HG02571 (cell line): ENCODE measurements at regions not wholly inside any gene's neighbourhood (a gene's known extent, or its start where the extent isn't known, plus 50 kb on each side); places are given as distances from the start of the nearest gene placed in this dataset.
A peak's percentile ranks its signal among the peaks of the same experiment; 100 is the strongest.
"Not testable (repeated sequence)": the region's sequence is repeated elsewhere in the genome, so short reads cannot be mapped to it uniquely, and the experiment has no call there.

Source experiments
- ATAC-seq: cut with Tn5 transposase; IDR thresholded peaks from one replicate; pipeline ENCODE4 v1.9.1; 2021; ENCODE audit warnings: mild to moderate bottlenecking, moderate library complexity; ENCODE audit not compliant: unreplicated experiment

GRCh38 chr4:179163147-179163546 lies 1720.9 kb upstream of the AGA start:
- no peak for ATAC-seq

GRCh38 chr4:179164267-179164999 lies 1722.2 kb upstream of the AGA start:
- no peak for ATAC-seq

- no peak for ATAC-seq
Observed at GRCh38 chr4:179165000-179165738, 1722.9 kb upstream of the AGA start.

GRCh38 chr4:179165862-179166261 lies 1723.6 kb upstream of the AGA start:
- ATAC-seq: no peak

GRCh38 chr4:179170308-179170707 lies 1728.1 kb upstream of the AGA start:
- ATAC-seq: not testable (repeated sequence)

GRCh38 chr4:179182741-179183140 lies 1740.5 kb upstream of the AGA start:
- ATAC-seq: no peak

GRCh38 chr4:179195887-179196286 lies 1753.7 kb upstream of the AGA start:
- no peak for ATAC-seq

- ATAC-seq: no peak
Observed at GRCh38 chr4:179196511-179196910, 1754.3 kb upstream of the AGA start.

- ATAC-seq: no peak
Observed at GRCh38 chr4:179200681-179201080, 1758.4 kb upstream of the AGA start.

- no peak for ATAC-seq
Observed at GRCh38 chr4:179225594-179225993, 1783.4 kb upstream of the AGA start.

- no peak for ATAC-seq
Observed at GRCh38 chr4:179248821-179249220, 1806.6 kb upstream of the AGA start.

- no peak for ATAC-seq
Observed at GRCh38 chr4:179268791-179269190, 1826.6 kb upstream of the AGA start.

- no peak for ATAC-seq
Observed at GRCh38 chr4:179272282-179272681, 1830.0 kb upstream of the AGA start.

- no peak for ATAC-seq
Observed at GRCh38 chr4:179278647-179279046, 1836.4 kb upstream of the AGA start.

GRCh38 chr4:179285696-179286095 lies 1843.5 kb upstream of the AGA start:
- no peak for ATAC-seq

GRCh38 chr4:179291657-179292056 lies 1849.4 kb upstream of the AGA start:
- no peak for ATAC-seq

- no peak for ATAC-seq
Observed at GRCh38 chr4:179292468-179292867, 1850.2 kb upstream of the AGA start.

GRCh38 chr4:179307297-179308136 lies 1865.3 kb upstream of the AGA start:
- peak; percentile 87 for ATAC-seq

- ATAC-seq: no peak
Observed at GRCh38 chr4:179313823-179314222, 1871.6 kb upstream of the AGA start.

- no peak for ATAC-seq
Observed at GRCh38 chr4:179325181-179325580, 1882.9 kb upstream of the AGA start.

- ATAC-seq: no peak
Observed at GRCh38 chr4:179328627-179329026, 1886.4 kb upstream of the AGA start.

- ATAC-seq: no peak
Observed at GRCh38 chr4:179331362-179331761, 1889.1 kb upstream of the AGA start.
